HG02938 (cell line): ENCODE measurements at regions not wholly inside any gene's neighbourhood (a gene's known extent, or its start where the extent isn't known, plus 50 kb on each side); places are given as distances from the start of the nearest gene placed in this dataset.

Experiments
- ATAC-seq: cut with Tn5 transposase; IDR thresholded peaks from one replicate; pipeline ENCODE4 v1.9.1; 2021; ENCODE audit warnings: mild to moderate bottlenecking, moderate library complexity; ENCODE audit not compliant: unreplicated experiment

- ATAC-seq, result peak; percentile 67
Measured at GRCh38 chr1:185646202-185646683, 87.9 kb upstream of the HMCN1 start.

- ATAC-seq, result peak; percentile 75
Measured at GRCh38 chr1:185645686-185646085, 88.5 kb upstream of the HMCN1 start.

- peak; percentile 19 for ATAC-seq
Measured at GRCh38 chr1:185645162-185645640, 89.0 kb upstream of the HMCN1 start.

GRCh38 chr1:185644531-185644930 lies 89.7 kb upstream of the HMCN1 start:
- no peak for ATAC-seq

- ATAC-seq, result peak; percentile 99
Measured at GRCh38 chr1:185636848-185637247, 97.3 kb upstream of the HMCN1 start.

GRCh38 chr1:185634704-185635103 lies 99.5 kb upstream of the HMCN1 start:
- no peak for ATAC-seq

GRCh38 chr1:185632659-185633423 lies 101.3 kb upstream of the HMCN1 start:
- ATAC-seq, result no peak

- no peak for ATAC-seq
Measured at GRCh38 chr1:185631843-185632242, 102.3 kb upstream of the HMCN1 start.

GRCh38 chr1:185627761-185628501 lies 106.3 kb upstream of the HMCN1 start:
- no peak for ATAC-seq

GRCh38 chr1:185627171-185627570 lies 107.0 kb upstream of the HMCN1 start:
- ATAC-seq, result no peak

GRCh38 chr1:185626344-185626743 lies 107.8 kb upstream of the HMCN1 start:
- ATAC-seq, result no peak

- no peak for ATAC-seq
Measured at GRCh38 chr1:185610954-185611353, 123.2 kb upstream of the HMCN1 start.

- peak; percentile 81 for ATAC-seq
Measured at GRCh38 chr1:185608177-185608576, 126.0 kb upstream of the HMCN1 start.

- no peak for ATAC-seq
Measured at GRCh38 chr1:185603158-185603557, 131.0 kb upstream of the HMCN1 start.

- ATAC-seq, result peak; percentile 81
Measured at GRCh38 chr1:185601189-185601588, 133.0 kb upstream of the HMCN1 start.

GRCh38 chr1:185600641-185601040 lies 133.6 kb upstream of the HMCN1 start:
- no peak for ATAC-seq

- no peak for ATAC-seq
Measured at GRCh38 chr1:185598332-185598731, 135.9 kb upstream of the HMCN1 start.

GRCh38 chr1:185595835-185596667 lies 138.1 kb upstream of the HMCN1 start:
- peak; percentile 79 for ATAC-seq

GRCh38 chr1:185594786-185595410 lies 139.3 kb upstream of the HMCN1 start:
- no peak for ATAC-seq

- no peak for ATAC-seq
Measured at GRCh38 chr1:185593271-185593670, 140.9 kb upstream of the HMCN1 start.

GRCh38 chr1:185585770-185586169 lies 148.4 kb upstream of the HMCN1 start:
- ATAC-seq, result no peak
